Activated CD4-positive, alpha-beta T cell treated with anti-CD3 and anti-CD28 coated beads, Interleukin-2, Interleukin-6, amounts not matched to agents 100 ng/mL and 50 ng/mL, durations not matched to agents 16 hours and 8 hours (primary cell): ENCODE measurements at regions not wholly inside any gene's neighbourhood (a gene's known extent, or its start where the extent isn't known, plus 50 kb on each side); places are given as distances from the start of the nearest gene placed in this dataset.
"Not testable (repeated sequence)": the region's sequence is repeated elsewhere in the genome, so short reads cannot be mapped to it uniquely, and the experiment has no call there.

Source experiments
- DNase-seq: peaks from one replicate; pipeline ENCODE4 v3.0.0-alpha.2; 2020

DNA sequence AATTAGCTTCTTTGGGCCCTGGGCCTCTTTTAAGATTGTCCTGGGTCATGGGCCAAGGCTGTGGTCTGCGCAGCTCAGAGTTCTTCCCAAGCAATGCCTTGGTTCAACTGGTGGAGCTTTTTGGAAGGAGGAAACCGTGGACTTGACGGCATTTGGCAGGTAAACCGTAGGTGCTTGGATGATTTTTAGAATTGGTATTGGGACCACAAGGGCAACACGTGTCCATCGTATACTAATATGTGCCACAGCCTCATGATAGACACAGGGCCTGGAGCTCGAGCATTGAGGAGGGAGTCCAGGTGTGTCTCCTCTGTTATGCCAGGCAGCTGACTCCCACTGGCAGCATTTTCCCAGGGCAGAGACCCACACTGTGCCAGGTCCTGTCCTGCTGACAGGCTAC is 120.9 kb upstream of the PITX1 start:
- DNase-seq = no peak

- no peak for DNase-seq
These were observed 120.2 kb upstream of the PITX1 start for GRCh38 chr5:135154197-135154596.

DNA sequence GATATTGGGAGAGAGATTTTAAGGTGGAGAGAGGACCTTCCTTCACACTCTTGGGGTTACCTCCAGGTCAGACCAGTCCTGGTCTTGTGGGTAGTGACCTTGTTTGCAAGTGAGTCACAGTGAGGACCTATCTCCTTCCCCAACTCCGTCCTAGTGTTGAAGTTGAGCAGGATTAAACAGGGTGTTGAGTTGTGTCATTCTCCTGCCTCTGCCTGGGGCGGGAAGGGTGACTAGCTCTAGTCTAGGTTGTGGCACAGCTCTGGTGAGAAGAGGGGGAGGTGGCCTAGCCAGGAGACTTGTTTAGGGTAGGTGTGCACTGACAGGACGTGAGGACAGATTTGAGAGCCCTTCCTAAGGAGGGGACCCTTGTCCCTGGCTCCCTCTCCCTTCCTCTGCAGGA is 119.6 kb upstream of the PITX1 start:
- no peak for DNase-seq

- DNase-seq = no peak
These were observed 119.2 kb upstream of the PITX1 start for GRCh38 chr5:135153259-135153658.

DNA sequence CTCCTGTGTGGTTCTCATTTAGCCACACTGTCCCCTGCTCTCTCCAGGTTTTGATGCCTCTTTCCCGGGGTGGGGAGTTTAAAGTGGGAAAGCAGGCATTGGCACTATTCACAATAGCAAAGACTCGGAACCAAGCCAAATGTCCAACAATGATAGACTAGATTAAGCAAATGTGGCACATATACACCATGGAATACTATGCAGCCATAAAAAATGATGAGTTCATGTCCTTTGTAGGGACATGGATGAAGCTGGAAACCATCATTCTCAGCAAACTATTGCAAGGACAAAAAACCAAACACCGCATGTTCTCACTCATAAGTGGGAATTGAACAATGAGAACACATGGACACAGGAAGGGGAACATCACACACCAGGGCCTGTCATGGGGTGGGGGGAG is 117.6 kb upstream of the PITX1 start:
- not testable (repeated sequence) for DNase-seq

DNA sequence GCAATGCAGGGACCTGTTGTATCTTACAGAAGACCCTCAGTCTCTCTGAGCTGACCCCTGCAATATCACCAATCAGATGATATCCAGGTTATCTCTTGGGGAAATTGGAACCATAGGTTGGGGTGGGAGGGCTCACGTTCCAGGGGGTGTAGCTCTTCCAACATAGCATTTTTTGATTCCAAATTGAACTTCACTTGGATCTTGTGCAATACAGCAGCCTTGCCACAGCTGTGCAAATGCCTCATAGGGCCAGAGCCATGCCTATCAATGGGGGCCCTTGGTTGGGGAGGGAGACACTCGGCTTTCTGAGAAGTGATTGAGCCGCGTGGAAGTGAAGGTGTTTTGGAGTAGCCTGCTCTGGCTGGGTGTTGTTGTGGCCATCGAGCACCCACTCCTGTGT is 117.2 kb upstream of the PITX1 start:
- DNase-seq = no peak

- no peak for DNase-seq
These were observed 116.7 kb upstream of the PITX1 start for GRCh38 chr5:135150767-135151166.

- no peak for DNase-seq
These were observed 116.1 kb upstream of the PITX1 start for GRCh38 chr5:135149956-135150723.

- DNase-seq = no peak
These were observed 115.4 kb upstream of the PITX1 start for GRCh38 chr5:135149229-135149955.

- DNase-seq = no peak
These were observed 113.5 kb upstream of the PITX1 start for GRCh38 chr5:135147294-135148090.

DNA sequence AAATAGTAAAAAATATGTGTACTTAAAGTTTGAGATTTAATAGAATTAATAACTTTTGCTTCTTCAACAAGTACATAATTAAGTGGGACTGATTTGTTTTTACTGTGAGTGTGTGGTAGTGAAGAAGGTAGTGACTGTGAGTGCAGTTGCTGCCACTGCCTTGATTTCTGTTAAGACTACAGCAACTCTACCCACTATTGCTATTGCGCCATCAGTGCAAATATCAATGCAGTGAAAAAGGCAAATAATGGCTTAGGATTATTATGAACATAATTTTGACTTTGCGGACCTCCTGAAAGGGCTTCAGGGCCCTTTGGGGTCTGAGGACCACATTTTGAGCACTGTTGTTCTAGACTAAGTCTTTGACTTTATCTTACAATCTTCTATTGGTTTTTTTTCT is 112.0 kb upstream of the PITX1 start:
- no peak for DNase-seq

DNA sequence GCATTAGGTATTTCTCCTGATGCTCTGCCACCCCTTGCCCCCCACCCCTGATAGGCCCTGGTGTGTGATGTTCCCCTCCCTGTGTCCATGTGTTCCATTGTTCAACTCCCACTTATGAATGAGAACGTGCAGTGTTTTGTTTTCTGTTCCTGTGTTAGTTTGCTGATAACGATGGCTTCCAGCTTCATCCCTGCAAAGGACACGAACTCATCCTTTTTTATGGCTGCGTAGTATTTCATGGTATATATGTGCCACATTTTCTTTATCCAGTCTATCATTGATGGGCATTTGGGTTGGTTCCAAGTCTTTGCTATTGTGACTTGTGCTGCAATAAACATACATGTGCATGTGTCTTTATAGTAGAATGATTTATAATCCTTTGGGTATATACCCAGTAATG is 109.7 kb upstream of the PITX1 start:
- not testable (repeated sequence) for DNase-seq

DNA sequence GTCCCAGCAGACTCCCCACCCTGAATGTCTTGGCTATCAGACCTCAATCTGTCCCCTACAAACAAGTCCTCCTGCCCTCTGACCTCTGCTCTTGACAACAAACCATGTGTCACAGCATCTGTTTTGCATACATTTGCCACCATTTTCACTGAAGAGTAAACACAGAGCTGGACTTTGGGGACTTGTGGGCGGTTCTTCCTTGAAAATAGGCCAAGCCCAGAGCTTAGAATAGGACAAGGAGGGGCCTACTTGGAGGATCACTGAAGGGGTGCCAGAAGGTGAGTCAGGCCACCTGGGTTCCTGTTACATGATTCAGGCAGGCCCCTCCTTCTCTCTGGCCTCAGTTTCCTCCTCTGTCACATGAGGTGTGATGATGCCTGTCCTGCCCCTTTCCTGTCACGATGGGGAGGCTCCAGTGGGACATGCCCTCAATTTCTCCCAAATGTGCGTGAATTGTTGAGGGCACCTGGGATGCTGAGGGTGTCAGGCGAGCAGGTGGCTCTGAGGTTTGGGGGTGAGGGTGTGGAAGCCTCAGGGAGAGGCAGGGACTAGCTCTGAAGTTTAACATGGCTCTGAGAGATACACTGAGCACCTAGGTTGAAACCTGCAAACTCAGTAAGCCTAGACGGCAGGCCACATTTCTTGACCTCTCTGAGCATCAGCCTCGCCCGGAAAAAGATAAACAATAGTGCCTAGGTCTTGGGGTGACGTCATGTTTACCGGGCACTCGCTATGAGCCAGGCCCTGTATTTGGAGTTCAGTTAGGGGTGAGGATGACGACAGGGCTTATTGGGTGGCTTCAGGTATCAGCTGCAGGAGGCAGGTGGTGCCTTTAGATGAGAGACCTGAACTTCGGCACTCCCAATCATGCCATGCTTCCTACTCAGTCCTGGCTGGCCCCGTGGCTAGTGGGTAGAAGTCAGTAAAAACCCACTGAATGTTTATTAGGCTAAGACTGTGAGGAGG is 107.6 kb upstream of the PITX1 start:
- no peak for DNase-seq

- DNase-seq = no peak
These were observed 106.6 kb upstream of the PITX1 start for GRCh38 chr5:135140446-135141204.

GRCh38 chr5:135139381-135140134 is 105.5 kb upstream of the PITX1 start:
- DNase-seq = no peak

GRCh38 chr5:135138116-135138850 is 104.3 kb upstream of the PITX1 start:
- DNase-seq = no peak

DNA sequence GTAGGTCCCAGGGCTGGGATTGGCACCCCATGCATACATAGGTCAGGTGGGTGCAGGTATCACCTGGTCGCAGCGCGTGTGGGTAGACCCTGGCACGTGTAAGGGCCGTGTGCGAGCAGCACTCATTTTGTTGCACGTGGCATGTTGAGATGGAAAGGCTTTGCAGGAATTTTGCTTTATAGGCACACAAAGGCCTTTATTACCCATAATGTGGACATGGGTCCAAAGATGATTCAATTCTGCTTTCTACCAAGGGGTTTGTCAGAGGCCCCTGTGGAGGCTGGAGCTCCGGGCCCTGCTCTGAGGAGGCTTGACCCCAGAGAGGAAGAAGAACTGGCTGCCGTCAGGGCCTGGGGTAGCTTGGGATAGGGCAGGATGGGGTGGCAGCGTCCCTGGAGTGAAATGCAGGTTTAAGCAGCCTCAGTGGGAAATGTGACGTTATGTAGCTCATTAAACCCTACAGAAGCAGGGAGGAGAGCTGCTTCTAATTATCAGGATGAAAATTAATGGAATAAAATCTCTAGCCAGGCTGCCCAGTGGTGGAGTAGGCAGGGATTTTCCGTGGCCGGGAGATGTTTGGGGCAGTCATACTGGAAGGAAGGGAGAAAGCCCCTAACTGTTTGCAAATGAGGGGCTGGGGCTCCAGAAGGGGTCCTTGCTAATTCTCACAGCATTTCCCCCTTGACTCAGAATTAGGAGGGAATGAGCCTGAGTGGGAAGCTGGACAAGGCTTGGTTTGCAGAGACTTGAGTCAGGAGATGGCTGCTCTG is 103.3 kb upstream of the PITX1 start:
- no peak for DNase-seq

DNA sequence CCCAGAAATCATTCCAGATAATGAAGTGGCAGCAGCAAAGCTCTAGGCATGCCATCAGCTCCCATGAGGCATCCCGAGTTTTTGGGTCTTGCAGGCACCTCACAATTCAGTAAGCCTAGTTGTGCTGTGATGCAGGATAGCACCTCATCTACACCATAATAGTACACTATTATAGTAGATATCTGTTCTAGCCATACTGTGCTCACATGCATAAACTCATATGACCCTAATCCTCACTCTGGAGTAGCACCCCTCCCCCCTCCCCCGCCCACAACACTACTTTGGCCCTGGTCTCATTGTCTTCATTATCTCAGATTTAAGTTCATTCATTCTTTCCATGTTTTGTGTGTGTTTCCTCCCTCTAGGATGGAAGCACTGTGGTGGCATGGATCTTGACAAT is 102.5 kb upstream of the PITX1 start:
- no peak for DNase-seq

GRCh38 chr5:135135530-135136226 is 101.7 kb upstream of the PITX1 start:
- DNase-seq = no peak
